IMR-90 (cell line): ENCODE measurements at regions not wholly inside any gene's neighbourhood (a gene's known extent, or its start where the extent isn't known, plus 50 kb on each side); places are given as distances from the start of the nearest gene placed in this dataset.

Experiments
- ATAC-seq: fragments of 200-7000 bp; cut with Tn5 transposase; 2 replicates; pipeline ENCODE4 v1.9.1; 2020; ENCODE audit warnings: low read depth, mild to moderate bottlenecking, moderate library complexity
- BruUV-seq: library from RNA; stranded (reverse); fragments of 400-500 nt; replicated peaks from 2 replicates; lab custom pipeline; 2021; lab: Mats Ljungman, UMichigan
- CTCF ChIA-PET: fragments of 300-600 bp; formaldehyde crosslinking; extraction: SDS; loops from one replicate; lab custom pipeline; 2021; ENCODE audit warnings: antibody characterized with exemption; lab: Yijun Ruan, JAX
- POLR2A ChIA-PET: fragments of 300-600 bp; sonication (Branson Sonifier 250); formaldehyde crosslinking; loops from one replicate; lab custom pipeline; 2022; ENCODE audit warnings: antibody characterized with exemption; ENCODE audit not compliant: unreplicated experiment; lab: Charles Lee
- DNase-seq: peaks from one replicate; pipeline ENCODE4 v3.0.0; 2013
- H2AFZ ChIP-seq: replicated peaks from 2 replicates; pipeline ENCODE3; 2013; ENCODE audit warnings: low read length, mild to moderate bottlenecking; ENCODE audit not compliant: poor library complexity
- H2AK5ac ChIP-seq: 2 replicates; pipeline ENCODE4 v1.6.1; 2013; ENCODE audit warnings: low read depth, low read length, inconsistent platforms
- H2AK9ac ChIP-seq: replicated peaks from 2 replicates; pipeline ENCODE3; 2013; ENCODE audit warnings: mild to moderate bottlenecking, low read depth, low read length, moderate library complexity; ENCODE audit not compliant: poor library complexity
- H2BK120ac ChIP-seq: 2 replicates; pipeline ENCODE4 v1.6.1; 2013; ENCODE audit warnings: low read depth, low read length, inconsistent platforms
- H2BK15ac ChIP-seq: 3 replicates; pipeline ENCODE4 v1.6.1; 2013; ENCODE audit warnings: low read depth, low read length, inconsistent platforms
- H2BK20ac ChIP-seq: 2 replicates; pipeline ENCODE4 v1.6.1; 2013; ENCODE audit warnings: low read depth, mild to moderate bottlenecking, inconsistent platforms, low read length, moderate library complexity
- H2BK5ac ChIP-seq: 2 replicates; pipeline ENCODE4 v1.6.1; 2013; ENCODE audit warnings: mild to moderate bottlenecking, low read depth, low read length, inconsistent platforms; ENCODE audit not compliant: poor library complexity, severe bottlenecking
- H3K14ac ChIP-seq: replicated peaks from 2 replicates; pipeline ENCODE4 v1.6.1; 2013; ENCODE audit warnings: low read depth, low read length, inconsistent platforms
- H3K18ac ChIP-seq: 2 replicates; pipeline ENCODE4 v1.6.1; 2013; ENCODE audit warnings: low read depth, low read length, control low read depth
- H3K23ac ChIP-seq: 2 replicates; pipeline ENCODE4 v1.6.1; 2013; ENCODE audit warnings: low read depth, low read length, inconsistent platforms
- H3K27ac ChIP-seq: 2 replicates; pipeline ENCODE4 v1.5.1; 2013; ENCODE audit warnings: mild to moderate bottlenecking, control low read depth, low read length; ENCODE audit not compliant: insufficient read depth
- H3K27me3 ChIP-seq: 2 replicates; pipeline ENCODE4 v1.6.1; 2013; ENCODE audit warnings: low read length; ENCODE audit not compliant: control insufficient read depth, insufficient read depth
- H3K36me3 ChIP-seq: 2 replicates; pipeline ENCODE4 v1.6.1; 2013; ENCODE audit warnings: low read length, mixed read lengths; ENCODE audit not compliant: control insufficient read depth, insufficient read depth
- H3K4ac ChIP-seq: 2 replicates; pipeline ENCODE4 v1.6.1; 2013; ENCODE audit warnings: low read depth, low read length, inconsistent platforms
- H3K4me1 ChIP-seq: 2 replicates; pipeline ENCODE4 v1.6.1; 2013; ENCODE audit warnings: low read length, mixed read lengths; ENCODE audit not compliant: control insufficient read depth, insufficient read depth
- H3K4me2 ChIP-seq: 2 replicates; pipeline ENCODE4 v1.6.1; 2013; ENCODE audit warnings: low read depth, mild to moderate bottlenecking, control low read depth, low read length, moderate library complexity
- H3K4me3 ChIP-seq: 2 replicates; pipeline ENCODE4 v1.5.1; 2013; ENCODE audit warnings: low read depth, mild to moderate bottlenecking, control low read depth, low read length, moderate library complexity; ENCODE audit not compliant: insufficient read depth
- H3K56ac ChIP-seq: 2 replicates; pipeline ENCODE4 v1.6.1; 2013; ENCODE audit warnings: low read length, inconsistent platforms; ENCODE audit not compliant: insufficient read depth; ENCODE audit errors: extremely low read depth
- H3K79me1 ChIP-seq, 2 experiments: 2 replicates each; pipeline ENCODE4 v1.6.1; 2013; ENCODE audit warnings: low read length in 2 of 2, inconsistent platforms in 1 of 2, low read depth in 1 of 2
- H3K9ac ChIP-seq: 2 replicates; pipeline ENCODE4 v1.6.1; 2013; ENCODE audit warnings: low read depth, low read length, control low read depth
- H3K9me1 ChIP-seq: 2 replicates; pipeline ENCODE4 v1.6.1; 2013; ENCODE audit warnings: low read length, inconsistent platforms; ENCODE audit not compliant: insufficient read depth
- H3K9me3 ChIP-seq: 2 replicates; pipeline ENCODE4 v1.6.1; 2013; ENCODE audit warnings: low read length; ENCODE audit not compliant: control insufficient read depth, insufficient read depth
- H4K20me1 ChIP-seq: 2 replicates; pipeline ENCODE4 v1.6.1; 2013; ENCODE audit warnings: low read length, inconsistent platforms; ENCODE audit not compliant: insufficient read depth
- H4K5ac ChIP-seq: 2 replicates; pipeline ENCODE4 v1.6.1; 2013; ENCODE audit warnings: mild to moderate bottlenecking, low read depth, low read length, control low read depth
- H4K8ac ChIP-seq, 2 experiments: 2 replicates each; pipeline ENCODE4 v1.6.1; 2013; ENCODE audit warnings: low read depth in 2 of 2, low read length in 2 of 2, control low read depth in 1 of 2, inconsistent platforms in 1 of 2
- H4K91ac ChIP-seq: 2 replicates; pipeline ENCODE4 v1.6.1; 2013; ENCODE audit warnings: low read depth, low read length, inconsistent platforms; ENCODE audit not compliant: insufficient read depth
- BHLHE40 ChIP-seq: fragments of 150-350 bp; IDR thresholded peaks from 2 replicates; pipeline ENCODE4 v1.6.1; 2016; ENCODE audit warnings: mild to moderate bottlenecking, low read depth, low read length
- CEBPB ChIP-seq: IDR thresholded peaks from 2 replicates; pipeline ENCODE4 v1.6.1; 2012; ENCODE audit warnings: low read depth, low read length, improper control_type of control experiment
- CTCF ChIP-seq: conservative IDR thresholded peaks from 2 replicates; pipeline ENCODE4 v1.5.1; 2012; ENCODE audit warnings: mild to moderate bottlenecking, low read depth, low read length, improper control_type of control experiment
- ELK1 ChIP-seq: fragments of 150-350 bp; IDR thresholded peaks from 2 replicates; pipeline ENCODE4 v1.6.1; 2016; ENCODE audit warnings: low read depth, mild to moderate bottlenecking, low read length, moderate library complexity, borderline replicate concordance
- FOS ChIP-seq: fragments of 150-350 bp; IDR thresholded peaks from 2 replicates; pipeline ENCODE4 v1.6.1; 2016; ENCODE audit warnings: low read depth, low read length
- MXI1 ChIP-seq: IDR thresholded peaks from 2 replicates; pipeline ENCODE4 v1.6.1; 2012; ENCODE audit warnings: low read depth, mild to moderate bottlenecking, low read length, moderate library complexity, borderline replicate concordance
- NFE2L2 ChIP-seq: fragments of 150-350 bp; IDR thresholded peaks from 2 replicates; pipeline ENCODE4 v1.6.1; 2016; ENCODE audit warnings: low read depth, mild to moderate bottlenecking, low read length
- POLR2A ChIP-seq: IDR thresholded peaks from 2 replicates; pipeline ENCODE4 v1.6.1; 2012; ENCODE audit warnings: mild to moderate bottlenecking, low read depth, low read length
- RAD21 ChIP-seq: IDR thresholded peaks from 2 replicates; pipeline ENCODE4 v1.6.1; 2012; ENCODE audit warnings: low read length, improper control_type of control experiment
- RCOR1 ChIP-seq: IDR thresholded peaks from 2 replicates; pipeline ENCODE4 v1.6.1; 2012; ENCODE audit warnings: mild to moderate bottlenecking, low read length, improper control_type of control experiment; ENCODE audit not compliant: insufficient replicate concordance
- SMC3 ChIP-seq: fragments of 150-350 bp; IDR thresholded peaks from 2 replicates; pipeline ENCODE4 v1.6.1; 2016; ENCODE audit warnings: low read depth, mild to moderate bottlenecking, antibody characterized with exemption, low read length, moderate library complexity
- WGBS, 2 experiments: methylation state at CpG; one replicate each; pipeline versions ENCODE4 v1.1.5 to v1.1.7; 2013; ENCODE audit warnings: missing lambda C conversion rate in 2 of 2; ENCODE audit not compliant: insufficient read length in 1 of 2; ENCODE audit errors: extremely low coverage in 2 of 2; 5-methylcytosine and 5-hydroxymethylcytosine counted together
- dilution Hi-C: fragments of 300-500 bp; cut with HindIII; formaldehyde crosslinking; loops from one replicate; pipeline ENCODE4 v1.14.3; 2018; ENCODE audit warnings: low sequenced_read_pairs; ENCODE audit not compliant: unreplicated experiment
- in situ Hi-C: fragments of 300-500 bp; cut with MboI; formaldehyde crosslinking; loops from 3 replicates; pipeline ENCODE4 v1.14.3; 2019; ENCODE audit warnings: low sequenced_read_pairs, inconsistent platforms, mixed read lengths
- intact Hi-C: fragments of 100-400 bp; cut with micrococcal nuclease; formaldehyde crosslinking; loops from 2 replicates; pipeline ENCODE4 v1.10.0; 2022

GRCh38 chr7:1370738-1371137 lies 88.5 kb downstream of the MICALL2 start:
- WGBS, 2 experiments, result 80% methylated on average over 7 of the region's 9 CpGs; no CpG with 5 or more reads in 1 of the 2 experiments
- intact Hi-C loops, result no loop called here
- Histone ChIP-seq H3K36me3 (no peaks in the 10 kb centered on the region), H3K79me1 (no peaks in the 10 kb centered on the region), H3K18ac (no peak overlapping the region), H2AK5ac (no peak overlapping the region), H3K4me2 (no peak overlapping the region), H4K8ac (no peak overlapping the region), H2BK5ac (no peak overlapping the region), H3K9me1 (no peaks in the 10 kb centered on the region), H3K56ac (no peak overlapping the region), H2BK20ac (no peak overlapping the region), H3K4me3 (no peak overlapping the region), H3K23ac (no peak overlapping the region), H3K27me3 (peaks cover 76% of the 10 kb centered on the region), H4K91ac (no peak overlapping the region), H3K9ac (no peak overlapping the region), H3K27ac (no peak overlapping the region), H3K9me3 (peaks cover 6% of the 10 kb centered on the region), H2BK120ac (no peak overlapping the region), H2BK15ac (no peak overlapping the region), H4K5ac (no peak overlapping the region), H3K4ac (no peak overlapping the region), H2AFZ (peak overlapping the region; percentile 5), H3K4me1 (no peaks in the 10 kb centered on the region), H3K14ac (no peak overlapping the region), H4K20me1 (no peaks in the 10 kb centered on the region; the same call in 1 of the 2 replicates), H2AK9ac (no peak overlapping the region)
- TF ChIP-seq BHLHE40 (no peak), CTCF (no peak), MXI1 (no peak), SMC3 (no peak), ELK1 (no peak), NFE2L2 (no peak), RCOR1 (no peak), FOS (no peak), CEBPB (no peak), POLR2A (no peak), RAD21 (no peak)
- DNase-seq (no peak), ATAC-seq (no peak)
- no TSS peak for BruUV-seq
- dilution Hi-C loops, result no loop called here
- ChIA-PET CTCF (no interaction called here), POLR2A (no interaction called here)
- in situ Hi-C loops, result no loop called here
